Left hindlimb (tissue), 1 donor: ENCODE measurements at regions not wholly inside any gene's neighbourhood (a gene's known extent, or its start where the extent isn't known, plus 50 kb on each side); places are given as distances from the start of the nearest gene placed in this dataset.
A peak's percentile ranks its signal among the peaks of the same experiment; 100 is the strongest.
"Not testable (repeated sequence)": the region's sequence is repeated elsewhere in the genome, so short reads cannot be mapped to it uniquely, and the experiment has no call there.

Source experiments
- DNase-seq: peaks from one replicate; pipeline ENCODE4 v3.0.0-alpha.2; 2018

DNA sequence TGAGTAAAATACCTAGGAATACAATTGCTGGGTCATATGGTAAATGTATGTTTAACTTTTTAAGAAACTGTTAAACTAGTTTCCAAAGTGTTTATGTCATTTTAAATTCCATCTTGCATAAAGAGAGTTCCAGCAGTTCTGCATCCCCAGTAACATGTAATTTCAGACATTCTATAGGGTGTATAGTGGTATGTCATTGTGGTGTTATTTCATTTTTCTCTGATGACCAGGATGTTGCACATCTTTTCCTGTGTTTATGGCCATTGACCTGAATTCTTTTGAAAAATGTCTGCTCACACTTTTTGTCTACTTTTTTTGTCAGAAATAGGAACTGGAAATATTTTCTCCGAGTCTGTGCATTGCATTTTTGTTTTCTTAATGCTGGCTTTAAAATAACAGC, 128.9 kb downstream of the TMEM200A start:
- DNase-seq: no peak

DNA sequence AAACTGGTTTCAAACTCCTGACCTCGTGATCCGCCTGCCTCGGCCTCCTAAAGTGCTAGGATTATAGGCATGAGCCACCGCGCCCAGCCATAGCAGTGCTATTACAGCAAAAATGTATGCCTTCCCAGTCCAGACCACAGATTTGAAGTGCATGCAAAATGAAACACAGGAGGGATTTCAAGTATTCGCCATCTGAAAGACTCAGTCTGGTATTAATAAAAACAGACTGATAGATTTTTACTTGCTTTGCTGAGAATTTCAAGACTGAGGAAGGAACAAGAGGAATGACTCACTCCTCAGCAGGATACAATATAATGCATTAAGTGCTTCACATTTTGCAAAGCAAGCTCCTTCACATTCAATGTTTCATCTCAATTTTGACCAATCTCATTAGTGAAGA, 134.9 kb downstream of the TMEM200A start:
- DNase-seq: no peak

DNA sequence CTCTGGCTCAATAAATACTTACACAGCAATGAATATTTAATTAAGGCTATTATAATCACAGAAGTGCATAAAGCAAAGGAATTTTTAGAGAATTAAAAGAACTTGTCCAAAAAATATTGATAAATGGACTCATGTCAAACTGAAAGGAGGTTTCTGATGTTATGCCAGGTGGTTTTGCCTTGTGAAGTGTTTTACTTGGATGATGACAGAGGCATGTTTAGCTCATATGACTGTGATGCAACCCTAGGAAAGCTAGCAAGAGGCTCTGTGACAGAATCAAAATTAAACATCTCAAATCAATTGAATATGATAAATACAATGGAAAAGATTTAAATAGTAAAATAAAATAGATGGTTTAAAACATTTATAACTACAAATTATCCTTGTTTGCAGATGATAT, 137.3 kb downstream of the TMEM200A start:
- no peak for DNase-seq

DNA sequence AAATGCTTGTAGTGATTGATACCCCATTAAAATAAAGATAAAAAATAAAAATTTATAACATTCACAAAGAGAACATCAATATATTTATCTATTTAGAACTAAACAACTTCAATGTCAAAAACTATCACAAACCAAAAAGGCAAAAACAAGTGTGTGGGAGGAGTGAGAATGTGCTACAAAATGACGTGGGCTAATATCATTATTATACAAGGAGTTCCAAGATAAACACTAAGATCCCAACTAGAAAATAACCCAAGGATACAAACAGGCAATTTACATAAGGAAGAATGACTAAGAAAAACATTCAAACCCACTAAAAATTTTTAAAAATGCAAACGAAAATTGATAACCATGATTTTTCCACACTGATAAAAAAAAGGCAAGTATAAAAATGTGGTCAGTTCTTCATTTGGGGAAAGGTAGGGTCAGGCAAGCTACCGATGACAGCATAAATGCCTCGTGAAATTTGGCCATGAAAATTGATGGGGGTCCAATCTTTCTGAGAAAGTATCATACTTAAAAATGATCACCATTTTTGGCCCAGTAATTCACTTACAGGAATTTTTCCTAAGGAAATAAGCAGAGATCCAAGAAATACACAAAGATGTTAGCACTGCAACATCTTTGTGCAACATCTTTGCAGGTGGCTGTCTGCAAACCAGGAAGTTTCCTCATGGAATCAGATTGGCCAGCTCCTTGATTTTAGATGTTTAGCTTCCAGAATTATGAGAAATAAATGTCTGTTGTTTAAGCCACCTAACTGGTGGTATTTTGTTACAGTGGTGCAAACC, 140.2 kb downstream of the TMEM200A start:
- DNase-seq: no peak

DNA sequence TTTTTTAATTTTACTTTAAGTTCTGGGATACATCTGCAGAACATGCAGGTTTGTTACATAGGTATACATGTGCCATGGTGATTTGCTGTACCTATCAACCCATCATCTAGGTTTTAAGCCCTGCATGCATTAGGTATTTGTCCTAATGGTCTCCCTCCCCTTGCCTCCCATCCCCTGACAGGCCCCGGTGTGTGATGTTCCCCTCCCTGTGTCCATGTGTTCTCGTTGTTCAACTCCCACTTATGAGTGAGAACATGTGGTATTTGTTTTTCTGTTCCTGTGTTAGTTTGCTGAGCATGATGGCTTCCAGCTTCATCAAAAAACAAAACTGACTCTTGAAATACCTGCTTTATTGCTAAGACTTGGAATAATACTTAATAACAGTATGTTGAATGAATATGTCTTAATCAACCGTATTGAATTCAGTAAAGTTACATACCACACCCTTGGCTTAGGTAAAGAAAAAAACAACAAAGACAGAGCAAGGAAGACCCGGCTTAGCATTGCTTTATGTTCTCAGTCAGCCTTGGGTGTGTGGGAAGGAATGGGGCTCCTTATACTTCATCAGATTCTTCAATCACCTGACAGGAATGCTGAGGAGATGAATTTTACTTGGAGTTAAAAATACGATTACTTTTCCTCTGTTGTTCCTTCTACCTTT, 141.3 kb downstream of the TMEM200A start:
- DNase-seq: not testable (repeated sequence)

DNA sequence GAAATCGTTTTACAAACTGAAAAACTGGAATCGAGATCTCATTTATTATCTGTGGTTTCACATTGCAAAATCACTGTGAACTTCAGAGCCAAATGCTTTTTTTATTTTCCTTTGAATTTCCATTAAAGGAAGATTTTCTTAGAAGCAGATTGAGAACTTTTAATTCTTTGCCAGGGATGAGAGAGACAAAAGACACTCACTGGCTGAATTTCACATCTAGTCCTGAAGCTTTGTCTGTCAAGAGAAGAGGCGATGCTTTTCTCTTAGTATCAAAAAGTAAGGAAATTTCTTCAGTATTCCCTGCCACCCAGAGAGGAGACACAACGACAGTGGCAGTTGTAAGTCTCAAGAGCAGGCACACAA, 141.8 kb downstream of the TMEM200A start:
- DNase-seq: no peak

DNA sequence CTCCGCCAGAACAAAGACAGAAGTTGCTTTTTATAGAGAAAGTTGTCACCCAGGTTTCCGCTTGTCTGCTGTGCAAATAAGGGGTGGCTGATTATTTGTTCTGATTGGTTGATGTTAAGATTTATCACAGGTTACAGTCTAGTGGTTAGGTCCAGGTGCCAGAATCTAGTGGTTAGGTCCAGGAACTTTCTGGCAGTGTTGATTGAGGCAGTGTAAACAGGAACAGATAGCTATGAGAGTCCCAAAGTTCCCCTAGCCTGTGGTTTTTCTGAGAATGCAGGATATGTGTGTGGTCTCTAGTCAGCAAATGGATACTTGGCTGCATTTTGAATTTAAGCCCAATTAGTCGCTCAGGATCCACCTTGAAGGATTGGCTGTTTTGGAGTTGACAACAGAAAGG, 148.0 kb downstream of the TMEM200A start:
- DNase-seq: no peak

DNA sequence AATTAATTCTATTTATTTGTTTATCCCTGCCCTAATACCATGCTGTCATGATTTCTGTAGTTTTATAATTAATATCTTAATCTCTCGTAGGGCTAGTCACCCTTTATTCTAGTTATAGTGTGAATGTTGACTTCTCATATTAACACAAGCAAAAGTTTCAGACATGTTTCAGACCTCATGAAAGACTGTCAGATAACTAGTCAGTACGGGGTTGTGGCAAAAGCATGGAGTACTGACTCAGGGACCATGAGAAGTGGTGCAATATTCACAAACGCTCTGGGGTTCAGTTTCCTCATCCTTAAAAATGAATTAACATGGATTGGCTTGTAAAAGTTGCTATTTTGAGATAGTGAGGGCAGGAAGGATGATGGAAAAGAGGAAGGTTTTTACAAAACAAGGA, 148.9 kb downstream of the TMEM200A start:
- no peak for DNase-seq

DNA sequence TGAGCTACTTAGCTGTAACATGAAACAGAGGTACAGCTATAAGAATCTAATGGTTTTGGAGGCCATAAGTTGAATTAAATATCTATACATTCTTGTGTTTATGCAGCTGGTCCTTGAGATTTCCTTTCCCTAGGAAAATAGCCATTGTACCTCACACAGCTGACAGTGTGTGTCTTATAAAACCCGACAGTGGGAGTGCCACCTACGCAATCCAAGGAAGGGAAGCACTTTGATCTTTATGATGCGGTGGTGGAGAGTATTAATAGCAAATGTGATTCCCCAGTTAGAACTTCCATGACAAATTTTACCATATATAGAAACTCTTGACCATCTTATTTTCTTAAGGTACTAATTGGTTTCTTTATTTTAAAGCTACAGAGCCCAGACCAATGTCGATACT, 149.5 kb downstream of the TMEM200A start:
- DNase-seq: no peak

DNA sequence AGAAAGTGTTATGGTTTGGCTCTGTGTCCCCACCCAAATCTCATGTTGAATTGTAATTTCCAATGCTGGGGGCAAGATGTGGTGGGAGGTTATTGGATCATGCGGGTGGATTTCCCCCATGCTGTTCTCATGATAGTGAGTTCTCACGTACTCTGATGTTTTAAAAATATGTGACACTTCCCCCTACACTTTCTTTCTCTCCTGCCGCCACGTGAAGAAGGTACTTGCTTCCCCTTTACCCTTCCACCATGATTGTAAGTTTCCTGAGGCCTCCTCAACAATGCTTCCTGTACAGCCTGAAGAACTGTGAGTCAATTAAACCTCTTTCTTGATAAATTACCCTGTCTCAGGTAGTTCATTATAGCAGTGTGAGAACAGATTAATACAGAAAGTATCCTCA, 150.8 kb downstream of the TMEM200A start:
- no peak for DNase-seq

DNA sequence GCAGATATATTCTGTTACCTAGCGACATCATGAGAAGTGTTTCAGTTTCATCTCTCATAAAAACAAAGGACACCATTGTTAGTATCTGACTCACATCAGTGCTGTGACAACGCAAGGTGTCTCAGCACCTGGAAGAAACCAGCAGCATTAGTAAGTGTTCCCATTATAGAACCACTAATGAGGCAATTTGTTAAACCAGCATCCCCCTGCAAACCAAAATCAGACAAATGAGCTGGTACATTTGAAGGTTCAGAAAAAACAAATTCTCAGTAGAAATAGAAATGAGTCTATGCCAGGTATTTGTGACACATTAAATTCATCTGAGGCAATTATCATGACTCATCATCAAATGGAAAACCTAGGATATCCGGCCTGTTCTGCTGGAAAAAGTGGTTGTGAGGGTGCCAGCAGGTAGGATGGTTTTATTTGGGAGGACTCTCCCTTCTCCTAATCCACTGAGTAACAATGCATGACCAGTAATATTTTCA, 151.7 kb downstream of the TMEM200A start:
- no peak for DNase-seq

DNA sequence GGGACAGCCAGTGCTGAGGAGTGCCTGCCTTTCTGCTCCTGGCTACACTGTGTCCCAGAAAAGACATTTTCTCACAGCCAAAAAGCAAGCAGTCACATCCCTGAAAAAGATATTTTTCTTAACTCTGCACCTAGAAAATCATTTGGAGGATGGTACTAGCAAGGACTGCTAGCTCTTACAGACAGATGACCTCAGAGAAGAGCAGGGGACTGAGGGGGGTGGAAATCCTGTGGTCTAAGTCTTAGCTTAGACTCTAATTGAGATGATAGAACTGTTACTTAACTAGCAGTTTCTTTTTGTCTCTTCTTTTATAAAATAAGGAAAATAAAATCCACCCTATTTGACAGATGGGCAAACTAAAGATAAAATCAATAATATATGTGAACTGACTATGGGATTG, 152.8 kb downstream of the TMEM200A start:
- no peak for DNase-seq

DNA sequence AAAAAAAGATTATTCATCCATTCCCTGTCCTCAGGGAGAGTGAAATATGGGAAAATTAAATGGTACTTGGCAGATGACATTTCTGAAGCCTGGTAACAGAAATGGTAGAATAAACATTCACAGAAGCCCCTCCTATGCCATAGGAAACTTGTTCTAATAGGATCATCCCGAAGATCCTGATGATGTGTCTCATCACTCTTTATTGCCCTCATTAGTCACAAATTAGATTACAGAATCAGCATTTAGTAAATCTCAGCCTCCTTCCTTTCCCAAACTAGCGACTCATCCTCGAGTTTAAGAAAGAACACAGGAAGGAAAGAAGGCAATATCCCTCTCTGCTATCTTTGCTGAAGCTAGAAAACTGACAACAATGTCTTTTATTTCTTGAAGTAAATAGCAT, 154.4 kb downstream of the TMEM200A start:
- no peak for DNase-seq

DNA sequence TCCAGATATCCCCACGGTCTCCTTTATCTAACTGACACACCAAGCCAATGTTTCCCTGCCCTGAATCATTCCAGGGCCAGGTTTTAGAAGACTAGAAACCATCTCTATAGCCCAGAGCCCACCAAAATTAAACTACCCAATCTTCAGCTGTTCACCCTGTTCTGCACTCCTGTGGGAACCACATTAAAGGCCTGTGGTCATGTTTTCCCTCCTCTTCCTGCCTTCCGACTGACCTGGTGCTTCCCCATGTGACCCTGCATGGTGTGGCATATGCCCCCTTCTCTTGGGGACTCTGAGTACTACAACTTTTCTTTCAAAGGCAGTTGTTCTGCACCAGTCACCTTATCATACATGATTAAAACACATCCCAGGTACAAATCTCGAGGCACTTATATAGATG, 155.0 kb downstream of the TMEM200A start:
- no peak for DNase-seq

DNA sequence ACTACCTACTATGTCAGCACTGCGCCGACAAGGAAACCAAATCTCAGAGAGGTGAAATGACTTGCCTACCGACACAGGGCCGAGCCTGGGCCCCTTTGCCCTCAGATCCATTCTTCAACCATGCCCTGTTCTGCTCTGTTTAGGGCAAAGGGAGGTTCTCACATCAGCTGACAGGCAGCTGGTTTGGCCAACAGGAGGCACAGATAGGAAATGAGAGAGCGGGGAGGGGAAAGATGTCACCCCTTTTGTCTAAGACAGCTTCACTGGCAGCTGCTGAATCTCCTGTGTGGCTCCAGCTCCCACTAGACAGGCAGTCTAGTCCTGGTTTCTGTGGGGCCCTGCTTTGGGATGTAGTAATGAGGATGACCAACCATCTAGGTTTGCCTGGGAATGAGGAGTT, 158.7 kb downstream of the TMEM200A start:
- DNase-seq: no peak

DNA sequence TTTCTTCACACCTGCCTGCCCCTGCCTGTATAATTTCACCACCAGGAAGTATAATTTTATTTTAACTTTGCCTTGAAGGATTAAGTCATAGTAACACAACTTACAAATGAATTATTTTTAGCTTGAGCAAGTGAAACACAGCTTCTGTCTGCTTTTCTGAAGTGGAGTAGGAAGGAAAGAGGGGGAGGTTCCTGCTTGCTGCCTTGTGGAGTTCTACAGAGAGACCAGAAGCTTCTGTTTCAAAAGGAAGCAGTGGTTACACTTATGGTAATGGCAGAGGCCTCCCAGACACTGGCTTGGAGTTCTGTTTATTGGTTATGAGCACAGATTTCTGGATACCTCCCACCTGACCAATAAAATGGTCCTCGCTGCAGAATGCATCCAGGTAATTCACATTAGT, 159.6 kb downstream of the TMEM200A start:
- DNase-seq: no peak

DNA sequence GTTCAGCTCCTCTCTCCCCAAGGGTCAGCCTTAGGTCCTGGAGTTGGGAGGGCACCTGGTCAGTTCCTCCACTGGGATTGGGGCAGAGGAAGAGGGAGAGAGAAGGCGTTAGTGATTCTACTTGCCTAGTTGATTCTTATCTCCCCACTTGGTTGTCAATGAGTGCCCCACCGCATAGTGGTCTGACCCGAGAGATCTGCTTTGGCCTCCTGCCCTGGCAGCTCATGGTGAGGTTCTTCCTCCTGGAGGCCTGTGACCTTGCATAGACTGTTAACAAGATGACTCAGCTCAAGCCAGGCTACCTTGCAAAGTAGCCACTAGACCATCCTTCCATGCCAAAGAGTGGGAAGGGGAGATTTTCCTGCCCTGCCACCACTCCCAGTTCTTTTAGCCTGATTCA, 160.6 kb downstream of the TMEM200A start:
- no peak for DNase-seq

DNA sequence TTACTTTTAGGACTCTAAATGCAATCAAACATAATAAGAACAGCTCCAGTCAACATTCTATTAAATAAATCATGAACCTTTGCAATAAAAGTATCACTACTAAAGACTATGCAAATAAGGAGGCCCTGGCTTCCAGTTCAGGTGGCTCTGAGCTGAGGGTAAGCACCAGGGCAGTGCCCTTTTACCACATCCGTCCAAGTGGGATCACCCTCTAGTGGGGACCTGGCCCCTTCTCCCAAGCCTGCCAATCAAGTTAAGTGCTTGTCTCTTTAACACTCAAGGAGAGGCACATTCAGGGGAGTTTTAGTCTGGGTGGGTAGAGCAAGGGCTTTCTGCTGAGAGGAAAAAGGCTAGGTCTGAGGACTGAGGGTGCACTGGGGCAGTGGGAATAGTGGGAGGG, 161.4 kb downstream of the TMEM200A start:
- no peak for DNase-seq

DNA sequence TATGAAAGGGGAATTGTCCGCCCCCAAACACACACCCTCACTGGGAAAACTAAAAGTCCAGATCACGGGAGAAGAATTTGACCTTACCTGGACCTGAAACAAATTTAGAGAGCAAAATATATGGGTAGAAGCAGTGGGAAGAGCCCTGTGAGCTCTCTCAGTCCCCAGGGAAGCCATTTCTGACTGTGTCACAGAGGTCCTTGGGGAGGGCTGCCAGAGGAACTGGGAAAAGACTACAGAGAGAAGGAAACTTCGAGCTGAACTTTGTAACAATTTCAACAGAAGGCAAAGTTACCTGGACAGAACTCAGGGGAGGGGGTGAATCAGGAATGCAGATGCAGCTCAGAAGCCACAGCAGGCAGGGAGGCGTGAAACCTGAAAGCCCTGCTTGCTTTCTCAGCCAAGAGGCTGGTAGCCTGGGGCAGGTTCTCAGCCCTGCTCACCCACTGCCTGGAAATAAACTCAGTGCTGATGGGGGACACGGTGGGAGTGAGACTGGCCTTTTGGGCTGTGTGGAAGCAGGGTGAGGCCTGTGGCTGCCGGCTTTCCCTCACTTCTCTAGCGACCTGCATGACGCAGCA, 163.8 kb downstream of the TMEM200A start:
- DNase-seq: no peak

DNA sequence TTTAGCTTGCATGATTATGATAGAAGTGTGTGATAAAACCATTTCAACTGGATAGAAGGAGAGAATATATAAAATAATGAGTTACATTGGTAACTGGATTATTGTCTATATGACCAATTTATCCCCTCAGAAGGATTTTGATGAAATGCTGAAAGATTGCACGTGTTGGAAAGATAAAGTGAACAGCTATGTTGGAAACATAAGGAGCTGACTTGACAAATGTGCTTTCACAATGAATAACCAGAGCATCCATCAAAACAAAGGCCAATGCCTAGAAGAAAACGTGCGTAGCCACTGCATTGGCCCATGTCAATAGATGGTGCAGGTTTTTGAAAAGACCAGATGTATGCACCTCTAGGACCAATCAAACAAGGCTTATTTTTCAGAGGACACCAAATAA, 168.8 kb downstream of the TMEM200A start:
- no peak for DNase-seq

DNA sequence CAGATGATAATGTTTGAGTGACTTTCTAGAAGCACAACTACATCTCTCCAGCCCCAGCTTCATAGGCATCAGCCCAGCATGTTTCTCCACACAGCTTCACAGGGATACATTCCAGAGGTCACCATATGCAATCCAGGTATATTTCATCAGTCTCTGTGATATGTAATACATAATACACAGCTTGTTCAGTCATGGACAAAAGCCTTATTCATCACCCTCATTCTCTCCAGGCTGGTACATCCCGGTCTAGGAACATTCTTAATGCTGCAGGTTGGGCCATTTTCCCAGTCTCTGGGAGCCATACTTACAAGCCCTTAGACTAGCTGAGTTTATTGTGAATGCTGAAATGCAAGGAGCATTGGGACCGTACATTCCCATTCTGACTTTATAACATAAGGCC, 169.4 kb downstream of the TMEM200A start:
- DNase-seq: no peak

DNA sequence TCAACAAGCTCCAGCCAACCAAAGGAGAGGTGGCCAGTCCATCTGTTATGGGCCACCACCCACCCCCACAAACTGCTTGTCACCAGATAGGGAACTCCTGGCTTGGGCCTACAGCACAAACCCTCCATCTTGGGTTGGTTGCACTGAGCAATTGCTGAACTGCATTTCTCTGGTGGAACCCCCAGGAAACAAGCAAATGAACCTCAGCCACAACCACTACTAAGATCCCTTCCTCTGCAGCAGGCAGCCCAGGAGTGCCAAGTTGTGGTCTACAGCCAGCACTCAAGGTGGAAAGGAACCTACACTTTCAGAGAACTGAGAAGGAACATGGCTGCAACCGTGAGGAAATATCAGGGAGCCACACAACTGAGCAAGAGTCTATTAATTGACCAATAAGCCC, 171.6 kb downstream of the TMEM200A start:
- DNase-seq: no peak

DNA sequence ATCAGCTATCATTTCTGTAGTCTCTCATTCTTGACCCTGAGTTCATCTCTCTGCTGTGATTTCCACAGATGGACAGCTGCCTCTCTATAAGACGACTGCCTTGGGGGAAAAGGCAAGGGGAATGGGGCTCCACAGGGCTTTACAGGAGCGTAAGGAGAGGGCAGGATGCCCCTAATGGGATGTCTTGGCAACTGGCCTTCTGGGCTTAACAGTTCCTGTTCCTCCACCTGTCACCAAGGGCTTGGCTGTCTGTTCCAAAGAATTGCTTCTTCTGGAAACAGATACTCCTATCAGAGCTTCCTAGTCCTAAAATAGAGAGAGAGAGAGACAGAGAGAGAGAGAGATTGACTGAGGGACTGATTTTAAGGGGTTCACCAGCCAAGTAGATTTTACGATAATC, 181.9 kb downstream of the TMEM200A start:
- peak; percentile 50 for DNase-seq

DNA sequence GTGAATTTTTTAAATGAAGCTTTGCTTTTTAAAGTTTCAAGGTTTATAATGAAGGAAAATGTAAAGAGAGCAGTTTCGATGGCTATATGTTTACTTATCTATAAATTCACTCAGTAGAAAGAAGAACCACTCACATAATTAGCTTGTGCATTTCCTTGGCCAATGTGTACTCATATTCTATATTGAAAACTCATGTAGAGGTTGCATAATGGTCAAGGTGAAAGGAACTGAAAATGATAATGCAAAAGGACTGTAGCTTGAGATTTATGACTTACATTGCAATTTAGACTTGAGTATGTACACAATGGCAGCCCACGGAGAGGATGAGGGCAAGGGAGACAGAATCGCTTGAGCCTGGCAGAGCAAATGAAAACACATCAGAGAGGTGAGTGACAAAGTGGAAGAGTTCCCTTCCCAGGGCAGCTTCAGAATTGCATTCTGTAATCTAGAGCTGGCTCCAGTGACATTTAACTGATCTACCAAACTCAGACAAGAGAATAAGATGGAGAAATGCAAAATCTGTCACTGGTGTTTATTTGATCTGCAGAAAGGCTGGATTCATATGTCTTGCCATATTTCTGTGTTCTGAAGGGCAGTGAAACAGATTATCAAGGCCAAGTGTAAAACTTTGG, 191.8 kb downstream of the TMEM200A start:
- DNase-seq: no peak
